ENCODE measurements at regions not wholly inside any gene's neighbourhood (a gene's known extent, or its start where the extent isn't known, plus 50 kb on each side); places are given as distances from the start of the nearest gene placed in this dataset.
"Not testable (repeated sequence)": the region's sequence is repeated elsewhere in the genome, so short reads cannot be mapped to it uniquely, and the experiment has no call there.

GRCh38 chrY:18869145-18869544 lies 95.6 kb upstream of the HSFY2 start:
- not testable (repeated sequence) for TF ChIP-seq CTCF, POLR2A (IDR thresholded peaks at IDR 0.05)
